ENCODE measurements at regions not wholly inside any gene's neighbourhood (a gene's known extent, or its start where the extent isn't known, plus 50 kb on each side); places are given as distances from the start of the nearest gene placed in this dataset.

GRCh38 chr4:31702326-31702725 lies 982.2 kb downstream of the PCDH7 start:
- POLR2A ChIA-PET, result no interaction called here
- RAD21 ChIA-PET (ENCODE audit: low non-redundant PET in 1 of 2, low total read pairs in 2 of 2, uncharacterized antibody in 2 of 2, unreplicated experiment in 2 of 2), result no interaction called here
- H3K27me3 ChIP-seq (ENCODE audit: insufficient read depth, low read length), result no peaks in the 10 kb centered on the region
- no peaks in the 10 kb centered on the region for H3K9me2 ChIP-seq (ENCODE audit: insufficient read depth)
- ATAC-seq, result no peak
- H3K9me3 ChIP-seq (ENCODE audit: control insufficient read depth in 1 of 2, insufficient read depth in 1 of 2, low read depth in 1 of 2, low read length in 2 of 2), result no peaks in the 10 kb centered on the region
- no peaks in the 10 kb centered on the region for H3K4me1 ChIP-seq (ENCODE audit: control insufficient read depth in 1 of 2, insufficient read depth in 2 of 2, low read length in 2 of 2)
- no TSS peak for BruUV-seq (replicated peaks)
- intact Hi-C loops (cut with micrococcal nuclease), result no loop called here
- no peaks in the 10 kb centered on the region for H3K36me3 ChIP-seq (ENCODE audit: control insufficient read depth in 1 of 2, insufficient read depth in 2 of 2, low read length in 2 of 2)
- TF ChIP-seq REST (IDR thresholded peaks at IDR 0.05; ENCODE audit: low read depth), result no peak
- no peak for TF ChIP-seq ZNF274 (IDR thresholded peaks at IDR 0.05; ENCODE audit: low read depth, low read length)
- no peak for TF ChIP-seq SRF (IDR thresholded peaks at IDR 0.05; ENCODE audit: low read depth)
- TF ChIP-seq ELF1 (IDR thresholded peaks at IDR 0.05; ENCODE audit: borderline replicate concordance, low read depth), result no peak
- no peak for TF ChIP-seq EGR1 (IDR thresholded peaks at IDR 0.05; ENCODE audit: low read depth)
- no peak for TF ChIP-seq SIN3A (IDR thresholded peaks at IDR 0.05; ENCODE audit: low read depth)
- TF ChIP-seq ZFX (IDR thresholded peaks at IDR 0.05), result no peak
- TF ChIP-seq POLR2A (IDR thresholded peaks at IDR 0.05; ENCODE audit: borderline replicate concordance, extremely low read depth, insufficient read depth, insufficient read length), result no peak
- no peak for TF ChIP-seq CTCF (IDR thresholded peaks at IDR 0.05 in 2 of 3, conservative IDR thresholded peaks at IDR 0.05 in 1 of 3; ENCODE audit: borderline replicate concordance in 1 of 3, insufficient read depth in 1 of 3, low read depth in 2 of 3, low read length in 2 of 3)
- TF ChIP-seq CEBPB (IDR thresholded peaks at IDR 0.05; ENCODE audit: low read depth), result no peak
- no peak for TF ChIP-seq EZH2phosphoT487 (IDR thresholded peaks at IDR 0.05; ENCODE audit: borderline replicate concordance)
- no peak for TF ChIP-seq JUND (IDR thresholded peaks at IDR 0.05)
- H3K9ac ChIP-seq (ENCODE audit: low read length), result no peak overlapping the region
- no peak overlapping the region for H2AFZ ChIP-seq (ENCODE audit: low read depth, low read length, poor library complexity, severe bottlenecking)
- no peak for DNase-seq (ENCODE audit: low read depth, low spot score)
- no peaks in the 10 kb centered on the region for H4K20me1 ChIP-seq (ENCODE audit: insufficient read depth)
- H3K79me2 ChIP-seq (ENCODE audit: insufficient read depth, low read length), result no peaks in the 10 kb centered on the region
- no peak overlapping the region for H3K4me3 ChIP-seq (replicated peaks in 1 of 2; ENCODE audit: low read depth in 1 of 2, low read length in 2 of 2)
- CTCF ChIA-PET, result no interaction called here
- no peak overlapping the region for H3K4me2 ChIP-seq (ENCODE audit: low read length)
- H3K27ac ChIP-seq (ENCODE audit: low read depth, low read length), result no peak overlapping the region

Measured in HCT116 (cell line).